IPS DF 19.7 (cell line): ENCODE measurements at regions not wholly inside any gene's neighbourhood (a gene's known extent, or its start where the extent isn't known, plus 50 kb on each side); places are given as distances from the start of the nearest gene placed in this dataset.
"Not testable (repeated sequence)": the region's sequence is repeated elsewhere in the genome, so short reads cannot be mapped to it uniquely, and the experiment has no call there.

ENCODE experiments used
- DNase-seq: peaks from one replicate; pipeline ENCODE4 v3.0.0-alpha.2; 2013; ENCODE audit warnings: low read depth, low spot score

GRCh38 chr11:96778272-96778671 lies 388.5 kb downstream of the JRKL start:
- DNase-seq = no peak

- DNase-seq = no peak
These were observed 389.2 kb downstream of the JRKL start for GRCh38 chr11:96779030-96779429.

GRCh38 chr11:96781082-96781481 lies 391.3 kb downstream of the JRKL start:
- DNase-seq = no peak

- DNase-seq = no peak
These were observed 392.8 kb downstream of the JRKL start for GRCh38 chr11:96782632-96783031.

- DNase-seq = no peak
These were observed 393.5 kb downstream of the JRKL start for GRCh38 chr11:96783311-96783710.

GRCh38 chr11:96785073-96785472 lies 395.3 kb downstream of the JRKL start:
- no peak for DNase-seq

GRCh38 chr11:96794152-96794551 lies 404.3 kb downstream of the JRKL start:
- DNase-seq = no peak

GRCh38 chr11:96798445-96798844 lies 408.6 kb downstream of the JRKL start:
- DNase-seq = no peak

GRCh38 chr11:96815236-96815635 lies 425.4 kb downstream of the JRKL start:
- no peak for DNase-seq

- DNase-seq = no peak
These were observed 427.9 kb downstream of the JRKL start for GRCh38 chr11:96817482-96818399.

- DNase-seq = no peak
These were observed 437.4 kb downstream of the JRKL start for GRCh38 chr11:96827164-96827563.

GRCh38 chr11:96841792-96842191 lies 452.0 kb downstream of the JRKL start:
- DNase-seq = no peak

GRCh38 chr11:96842731-96843130 lies 452.9 kb downstream of the JRKL start:
- DNase-seq = no peak

- no peak for DNase-seq
These were observed 464.6 kb downstream of the JRKL start for GRCh38 chr11:96854425-96854824.

GRCh38 chr11:96861722-96862121 lies 471.9 kb downstream of the JRKL start:
- DNase-seq = not testable (repeated sequence)

GRCh38 chr11:96863520-96863919 lies 473.7 kb downstream of the JRKL start:
- no peak for DNase-seq

- DNase-seq = no peak
These were observed 475.2 kb downstream of the JRKL start for GRCh38 chr11:96865020-96865419.

- DNase-seq = no peak
These were observed 479.4 kb downstream of the JRKL start for GRCh38 chr11:96869207-96869606.

- DNase-seq = no peak
These were observed 485.9 kb downstream of the JRKL start for GRCh38 chr11:96875712-96876111.

GRCh38 chr11:96878299-96879051 lies 488.7 kb downstream of the JRKL start:
- DNase-seq = no peak

- DNase-seq = not testable (repeated sequence)
These were observed 492.8 kb downstream of the JRKL start for GRCh38 chr11:96882622-96883021.

- no peak for DNase-seq
These were observed 495.6 kb downstream of the JRKL start for GRCh38 chr11:96885405-96885804.

GRCh38 chr11:96885912-96886311 lies 496.1 kb downstream of the JRKL start:
- no peak for DNase-seq
